ENCODE measurements at regions not wholly inside any gene's neighbourhood (a gene's known extent, or its start where the extent isn't known, plus 50 kb on each side); places are given as distances from the start of the nearest gene placed in this dataset.
A peak's percentile ranks its signal among the peaks of the same experiment; 100 is the strongest.

DNA sequence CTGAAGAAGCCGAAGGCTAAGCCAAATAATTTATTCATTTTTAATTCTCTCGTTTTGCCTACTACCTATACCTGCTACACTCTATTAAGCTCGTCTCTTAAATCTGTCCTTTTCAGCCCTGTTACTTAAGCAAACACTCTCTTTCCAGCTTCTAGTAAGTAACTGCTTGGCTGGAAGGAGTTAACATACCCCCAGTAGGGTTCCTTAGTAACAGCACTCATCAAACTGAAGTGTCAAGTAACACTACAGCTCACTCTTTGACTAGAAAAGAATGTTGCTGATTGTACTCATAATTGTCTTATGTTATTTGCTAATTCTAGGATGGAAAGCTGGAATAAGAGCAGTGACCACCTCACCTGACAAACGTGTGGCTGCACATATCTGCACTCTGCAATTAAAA is 120.0 kb upstream of the SCN7A start:
- Histone ChIP-seq H3K27me3 (ENCODE audit: control insufficient read depth, insufficient read depth, low read length) (no peaks in the 10 kb centered on the region), H3K36me3 (ENCODE audit: control insufficient read depth, insufficient read depth, low read length) (no peaks in the 10 kb centered on the region), H3K4me3 (ENCODE audit: low read depth, low read length) (no peak overlapping the region)
- no peak for DNase-seq (ENCODE audit: low read depth)
- TF ChIP-seq, protein P1, sequence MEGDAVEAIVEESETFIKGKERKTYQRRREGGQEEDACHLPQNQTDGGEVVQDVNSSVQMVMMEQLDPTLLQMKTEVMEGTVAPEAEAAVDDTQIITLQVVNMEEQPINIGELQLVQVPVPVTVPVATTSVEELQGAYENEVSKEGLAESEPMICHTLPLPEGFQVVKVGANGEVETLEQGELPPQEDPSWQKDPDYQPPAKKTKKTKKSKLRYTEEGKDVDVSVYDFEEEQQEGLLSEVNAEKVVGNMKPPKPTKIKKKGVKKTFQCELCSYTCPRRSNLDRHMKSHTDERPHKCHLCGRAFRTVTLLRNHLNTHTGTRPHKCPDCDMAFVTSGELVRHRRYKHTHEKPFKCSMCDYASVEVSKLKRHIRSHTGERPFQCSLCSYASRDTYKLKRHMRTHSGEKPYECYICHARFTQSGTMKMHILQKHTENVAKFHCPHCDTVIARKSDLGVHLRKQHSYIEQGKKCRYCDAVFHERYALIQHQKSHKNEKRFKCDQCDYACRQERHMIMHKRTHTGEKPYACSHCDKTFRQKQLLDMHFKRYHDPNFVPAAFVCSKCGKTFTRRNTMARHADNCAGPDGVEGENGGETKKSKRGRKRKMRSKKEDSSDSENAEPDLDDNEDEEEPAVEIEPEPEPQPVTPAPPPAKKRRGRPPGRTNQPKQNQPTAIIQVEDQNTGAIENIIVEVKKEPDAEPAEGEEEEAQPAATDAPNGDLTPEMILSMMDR (IDR thresholded peaks at IDR 0.05; ENCODE audit: insufficient read depth, low read length, poor library complexity, severe bottlenecking), result no peak

DNA sequence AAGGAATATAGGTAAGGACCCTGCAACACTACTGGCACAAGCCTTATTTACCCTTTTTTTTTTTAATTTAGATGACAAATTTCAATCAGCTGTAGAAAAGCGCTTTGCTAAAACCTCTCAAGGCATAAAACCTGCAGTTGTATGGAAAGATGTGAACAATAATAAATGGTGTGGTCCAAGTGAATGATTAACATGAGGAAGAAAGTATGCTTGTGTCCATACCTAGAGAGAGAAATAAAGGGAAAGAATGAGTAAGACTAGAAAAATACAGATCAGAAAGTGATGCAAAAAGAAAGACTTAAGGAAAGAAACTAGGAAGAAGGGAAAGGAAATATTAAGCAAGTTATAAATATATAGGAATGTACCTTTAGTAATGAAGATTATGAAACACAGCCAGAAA is 119.2 kb upstream of the SCN7A start:
- Histone ChIP-seq H3K36me3 (ENCODE audit: control insufficient read depth, insufficient read depth, low read length) (no peaks in the 10 kb centered on the region), H3K4me3 (ENCODE audit: low read depth, low read length) (no peak overlapping the region), H3K27me3 (ENCODE audit: control insufficient read depth, insufficient read depth, low read length) (no peaks in the 10 kb centered on the region)
- TF ChIP-seq, protein P1 (IDR thresholded peaks at IDR 0.05; ENCODE audit: insufficient read depth, low read length, poor library complexity, severe bottlenecking), result no peak
- no peak for DNase-seq (ENCODE audit: low read depth)

DNA sequence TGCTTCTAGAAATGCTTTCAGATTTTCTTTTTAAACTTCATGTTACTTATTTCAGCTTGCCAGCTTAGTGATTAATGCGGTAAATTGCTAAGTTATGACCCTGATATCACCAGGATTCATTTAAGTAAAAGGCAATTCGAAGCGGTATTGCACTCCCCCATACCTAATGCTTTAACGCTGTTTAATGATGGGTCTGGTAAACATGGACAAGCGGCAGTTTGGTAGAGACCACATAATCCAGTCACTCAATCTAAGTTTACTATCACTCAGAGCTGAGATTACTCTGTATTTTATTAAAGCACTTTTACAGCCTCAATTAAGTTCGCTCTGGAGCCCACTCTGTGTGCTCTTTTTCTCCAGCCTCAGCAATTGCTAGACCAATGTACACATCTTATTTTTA is 118.2 kb upstream of the SCN7A start:
- H3K27me3 ChIP-seq (ENCODE audit: control insufficient read depth, insufficient read depth, low read length), result no peaks in the 10 kb centered on the region
- no peak overlapping the region for H3K4me3 ChIP-seq (ENCODE audit: low read depth, low read length)
- no peak for DNase-seq (ENCODE audit: low read depth)
- H3K36me3 ChIP-seq (ENCODE audit: control insufficient read depth, insufficient read depth, low read length), result no peaks in the 10 kb centered on the region
- TF ChIP-seq, protein P1 (IDR thresholded peaks at IDR 0.05; ENCODE audit: insufficient read depth, low read length, poor library complexity, severe bottlenecking), result no peak

DNA sequence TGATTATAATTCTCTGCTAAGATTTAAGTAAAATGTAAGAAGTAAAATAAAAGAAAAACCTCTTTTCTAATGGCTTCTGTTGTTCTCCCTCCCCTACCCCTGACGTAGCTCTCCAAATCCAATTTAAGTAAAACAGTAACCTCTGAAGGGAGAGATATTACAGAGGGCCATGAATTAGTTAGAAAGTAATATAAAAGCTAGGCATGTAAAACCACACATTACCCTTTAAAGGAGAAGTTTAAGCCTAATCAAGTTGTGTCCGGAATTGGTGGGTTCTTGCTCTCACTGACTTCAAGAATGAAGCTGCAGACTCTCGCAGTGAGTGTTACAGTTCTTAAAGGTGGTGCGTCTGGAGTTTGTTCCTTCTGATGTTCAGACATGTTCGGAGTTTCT is 116.9 kb upstream of the SCN7A start:
- Histone ChIP-seq H3K27me3 (ENCODE audit: control insufficient read depth, insufficient read depth, low read length) (no peaks in the 10 kb centered on the region), H3K36me3 (ENCODE audit: control insufficient read depth, insufficient read depth, low read length) (no peaks in the 10 kb centered on the region), H3K4me3 (ENCODE audit: low read depth, low read length) (peak overlapping the region; percentile 40)
- TF ChIP-seq, protein P1 (IDR thresholded peaks at IDR 0.05; ENCODE audit: insufficient read depth, low read length, poor library complexity, severe bottlenecking), result no peak
- no peak for DNase-seq (ENCODE audit: low read depth)

DNA sequence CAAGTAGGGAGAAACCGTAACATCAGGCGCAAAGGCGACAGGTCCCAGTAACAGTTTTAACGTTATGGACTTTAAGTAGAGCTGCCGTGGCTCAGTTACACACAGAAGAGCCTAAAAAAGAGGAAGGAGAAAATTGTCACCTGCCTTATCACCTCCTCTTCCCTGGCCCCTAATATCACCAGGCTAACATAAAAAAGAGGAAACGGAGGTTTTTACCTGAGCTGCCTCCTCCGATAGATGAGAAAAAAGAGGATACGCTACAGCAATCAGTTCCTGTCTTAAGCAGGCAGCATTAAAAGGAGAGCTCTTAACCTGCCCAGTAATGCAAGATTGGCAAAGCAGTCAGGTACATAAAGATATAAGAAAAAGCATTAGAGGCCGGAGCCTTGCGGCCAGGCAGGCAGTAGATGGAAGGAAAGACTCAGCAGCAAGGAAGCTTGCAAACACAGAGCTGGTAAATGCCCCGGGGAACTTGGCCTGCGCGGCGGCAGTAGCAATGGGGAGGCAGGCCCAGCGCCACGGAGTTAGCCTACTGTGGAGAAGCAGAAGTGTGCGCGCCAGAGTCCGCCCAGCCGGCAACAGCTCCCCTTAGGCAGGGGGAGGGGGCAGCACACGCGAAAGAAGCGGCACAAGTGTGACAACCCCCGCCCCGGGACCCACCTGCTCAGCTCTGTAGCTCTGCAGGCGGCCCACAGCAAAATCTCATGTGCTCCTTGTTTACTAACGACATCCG is 116.3 kb upstream of the SCN7A start:
- Histone ChIP-seq H3K27me3 (ENCODE audit: control insufficient read depth, insufficient read depth, low read length) (no peaks in the 10 kb centered on the region), H3K4me3 (ENCODE audit: low read depth, low read length) (peak overlapping the region; percentile 40), H3K36me3 (ENCODE audit: control insufficient read depth, insufficient read depth, low read length) (no peaks in the 10 kb centered on the region)
- DNase-seq (ENCODE audit: low read depth), result no peak
- TF ChIP-seq, protein P1 (IDR thresholded peaks at IDR 0.05; ENCODE audit: insufficient read depth, low read length, poor library complexity, severe bottlenecking), result no peak

Data from kidney epithelial cell (primary cell).